ENCODE measurements at regions not wholly inside any gene's neighbourhood (a gene's known extent, or its start where the extent isn't known, plus 50 kb on each side); places are given as distances from the start of the nearest gene placed in this dataset.

GRCh38 chr2:122237450-122237849 lies 482.0 kb downstream of the TSN start:
- H3K36me3 ChIP-seq (ENCODE audit: control insufficient read depth, insufficient read depth, low read length, severe bottlenecking), result no peaks in the 10 kb centered on the region
- H3K4me1 ChIP-seq (ENCODE audit: control insufficient read depth, insufficient read depth, low read length), result no peaks in the 10 kb centered on the region
- H3K4me3 ChIP-seq (ENCODE audit: low read length), result no peak overlapping the region
- DNase-seq (ENCODE audit: low read depth), result no peak
- H3K27me3 ChIP-seq (replicated peaks; ENCODE audit: control insufficient read depth, insufficient read depth, low read length), result peaks cover 30% of the 10 kb centered on the region
- H3K9ac ChIP-seq (ENCODE audit: low read length), result no peak overlapping the region
- peaks cover 9% of the 10 kb centered on the region for H3K9me3 ChIP-seq (ENCODE audit: control insufficient read depth, low read length)

GRCh38 chr2:122238006-122238559 lies 482.6 kb downstream of the TSN start:
- no peak overlapping the region for H3K4me3 ChIP-seq (ENCODE audit: low read length)
- DNase-seq (ENCODE audit: low read depth), result no peak
- no peak overlapping the region for H3K9ac ChIP-seq (ENCODE audit: low read length)
- no peaks in the 10 kb centered on the region for H3K4me1 ChIP-seq (ENCODE audit: control insufficient read depth, insufficient read depth, low read length)
- H3K9me3 ChIP-seq (ENCODE audit: control insufficient read depth, low read length), result peaks cover 9% of the 10 kb centered on the region
- H3K36me3 ChIP-seq (ENCODE audit: control insufficient read depth, insufficient read depth, low read length, severe bottlenecking), result no peaks in the 10 kb centered on the region
- peaks cover 31% of the 10 kb centered on the region for H3K27me3 ChIP-seq (replicated peaks; ENCODE audit: control insufficient read depth, insufficient read depth, low read length)

- Histone ChIP-seq H3K9ac (ENCODE audit: low read length) (no peak overlapping the region), H3K27me3 (replicated peaks; ENCODE audit: control insufficient read depth, insufficient read depth, low read length) (peaks cover 41% of the 10 kb centered on the region), H3K4me3 (ENCODE audit: low read length) (no peak overlapping the region), H3K4me1 (ENCODE audit: control insufficient read depth, insufficient read depth, low read length) (no peaks in the 10 kb centered on the region), H3K36me3 (ENCODE audit: control insufficient read depth, insufficient read depth, low read length, severe bottlenecking) (no peaks in the 10 kb centered on the region), H3K9me3 (ENCODE audit: control insufficient read depth, low read length) (peaks cover 9% of the 10 kb centered on the region)
- DNase-seq (ENCODE audit: low read depth), result no peak
Observed at GRCh38 chr2:122239440-122239839, 484.0 kb downstream of the TSN start.

GRCh38 chr2:122244598-122245229 lies 489.3 kb downstream of the TSN start:
- DNase-seq (ENCODE audit: low read depth), result no peak
- Histone ChIP-seq H3K9me3 (ENCODE audit: control insufficient read depth, low read length) (peaks cover under 1% of the 10 kb centered on the region), H3K9ac (ENCODE audit: low read length) (no peak overlapping the region), H3K27me3 (replicated peaks; ENCODE audit: control insufficient read depth, insufficient read depth, low read length) (peaks cover 30% of the 10 kb centered on the region), H3K36me3 (ENCODE audit: control insufficient read depth, insufficient read depth, low read length, severe bottlenecking) (no peaks in the 10 kb centered on the region), H3K4me1 (ENCODE audit: control insufficient read depth, insufficient read depth, low read length) (no peaks in the 10 kb centered on the region), H3K4me3 (ENCODE audit: low read length) (no peak overlapping the region)

GRCh38 chr2:122249673-122250072 lies 494.2 kb downstream of the TSN start:
- DNase-seq (ENCODE audit: low read depth), result no peak
- Histone ChIP-seq H3K4me3 (ENCODE audit: low read length) (no peak overlapping the region), H3K9ac (ENCODE audit: low read length) (no peak overlapping the region), H3K27me3 (replicated peaks; ENCODE audit: control insufficient read depth, insufficient read depth, low read length) (peaks cover under 1% of the 10 kb centered on the region), H3K9me3 (ENCODE audit: control insufficient read depth, low read length) (peaks cover 6% of the 10 kb centered on the region), H3K4me1 (ENCODE audit: control insufficient read depth, insufficient read depth, low read length) (no peaks in the 10 kb centered on the region), H3K36me3 (ENCODE audit: control insufficient read depth, insufficient read depth, low read length, severe bottlenecking) (no peaks in the 10 kb centered on the region)

GRCh38 chr2:122251158-122251557 lies 495.7 kb downstream of the TSN start:
- no peak overlapping the region for H3K9ac ChIP-seq (ENCODE audit: low read length)
- DNase-seq (ENCODE audit: low read depth), result no peak

GRCh38 chr2:122251566-122251965 lies 496.1 kb downstream of the TSN start:
- DNase-seq (ENCODE audit: low read depth), result no peak
- Histone ChIP-seq H3K27me3 (replicated peaks; ENCODE audit: control insufficient read depth, insufficient read depth, low read length) (no peaks in the 10 kb centered on the region), H3K9me3 (ENCODE audit: control insufficient read depth, low read length) (peaks cover 6% of the 10 kb centered on the region), H3K36me3 (ENCODE audit: control insufficient read depth, insufficient read depth, low read length, severe bottlenecking) (no peaks in the 10 kb centered on the region), H3K9ac (ENCODE audit: low read length) (no peak overlapping the region), H3K4me3 (ENCODE audit: low read length) (no peak overlapping the region), H3K4me1 (ENCODE audit: control insufficient read depth, insufficient read depth, low read length) (no peaks in the 10 kb centered on the region)

More at GRCh38 chr2:122251158-122251557, 495.7 kb downstream of the TSN start:
- H3K9me3 ChIP-seq (ENCODE audit: control insufficient read depth, low read length), result peaks cover 6% of the 10 kb centered on the region
- no peaks in the 10 kb centered on the region for H3K27me3 ChIP-seq (replicated peaks; ENCODE audit: control insufficient read depth, insufficient read depth, low read length)
- no peaks in the 10 kb centered on the region for H3K36me3 ChIP-seq (ENCODE audit: control insufficient read depth, insufficient read depth, low read length, severe bottlenecking)
- no peak overlapping the region for H3K4me3 ChIP-seq (ENCODE audit: low read length)
- H3K4me1 ChIP-seq (ENCODE audit: control insufficient read depth, insufficient read depth, low read length), result no peaks in the 10 kb centered on the region

GRCh38 chr2:122255924-122256323 lies 500.5 kb downstream of the TSN start:
- Histone ChIP-seq H3K36me3 (ENCODE audit: control insufficient read depth, insufficient read depth, low read length, severe bottlenecking) (no peaks in the 10 kb centered on the region), H3K4me3 (ENCODE audit: low read length) (no peak overlapping the region), H3K9ac (ENCODE audit: low read length) (no peak overlapping the region), H3K9me3 (ENCODE audit: control insufficient read depth, low read length) (no peaks in the 10 kb centered on the region), H3K4me1 (ENCODE audit: control insufficient read depth, insufficient read depth, low read length) (no peaks in the 10 kb centered on the region), H3K27me3 (replicated peaks; ENCODE audit: control insufficient read depth, insufficient read depth, low read length) (no peaks in the 10 kb centered on the region)
- no peak for DNase-seq (ENCODE audit: low read depth)

GRCh38 chr2:122261911-122262310 lies 506.5 kb downstream of the TSN start:
- H3K9ac ChIP-seq (ENCODE audit: low read length), result no peak overlapping the region
- H3K4me3 ChIP-seq (ENCODE audit: low read length), result no peak overlapping the region
- no peaks in the 10 kb centered on the region for H3K9me3 ChIP-seq (ENCODE audit: control insufficient read depth, low read length)
- no peaks in the 10 kb centered on the region for H3K27me3 ChIP-seq (replicated peaks; ENCODE audit: control insufficient read depth, insufficient read depth, low read length)
- no peaks in the 10 kb centered on the region for H3K36me3 ChIP-seq (ENCODE audit: control insufficient read depth, insufficient read depth, low read length, severe bottlenecking)
- no peak for DNase-seq (ENCODE audit: low read depth)
- H3K4me1 ChIP-seq (ENCODE audit: control insufficient read depth, insufficient read depth, low read length), result no peaks in the 10 kb centered on the region

GRCh38 chr2:122263746-122264145 lies 508.3 kb downstream of the TSN start:
- no peaks in the 10 kb centered on the region for H3K4me1 ChIP-seq (ENCODE audit: control insufficient read depth, insufficient read depth, low read length)
- H3K4me3 ChIP-seq (ENCODE audit: low read length), result no peak overlapping the region
- no peaks in the 10 kb centered on the region for H3K9me3 ChIP-seq (ENCODE audit: control insufficient read depth, low read length)
- H3K36me3 ChIP-seq (ENCODE audit: control insufficient read depth, insufficient read depth, low read length, severe bottlenecking), result no peaks in the 10 kb centered on the region
- H3K9ac ChIP-seq (ENCODE audit: low read length), result no peak overlapping the region
- DNase-seq (ENCODE audit: low read depth), result no peak
- H3K27me3 ChIP-seq (replicated peaks; ENCODE audit: control insufficient read depth, insufficient read depth, low read length), result no peaks in the 10 kb centered on the region

- Histone ChIP-seq H3K9ac (ENCODE audit: low read length) (no peak overlapping the region), H3K4me1 (ENCODE audit: control insufficient read depth, insufficient read depth, low read length) (no peaks in the 10 kb centered on the region), H3K36me3 (ENCODE audit: control insufficient read depth, insufficient read depth, low read length, severe bottlenecking) (no peaks in the 10 kb centered on the region), H3K4me3 (ENCODE audit: low read length) (no peak overlapping the region), H3K27me3 (replicated peaks; ENCODE audit: control insufficient read depth, insufficient read depth, low read length) (no peaks in the 10 kb centered on the region), H3K9me3 (ENCODE audit: control insufficient read depth, low read length) (no peaks in the 10 kb centered on the region)
- DNase-seq (ENCODE audit: low read depth), result peak; percentile 0
Observed at GRCh38 chr2:122266636-122267035, 511.2 kb downstream of the TSN start.

- Histone ChIP-seq H3K27me3 (replicated peaks; ENCODE audit: control insufficient read depth, insufficient read depth, low read length) (no peaks in the 10 kb centered on the region), H3K9me3 (ENCODE audit: control insufficient read depth, low read length) (no peaks in the 10 kb centered on the region), H3K9ac (ENCODE audit: low read length) (no peak overlapping the region), H3K4me1 (ENCODE audit: control insufficient read depth, insufficient read depth, low read length) (no peaks in the 10 kb centered on the region), H3K4me3 (ENCODE audit: low read length) (no peak overlapping the region), H3K36me3 (ENCODE audit: control insufficient read depth, insufficient read depth, low read length, severe bottlenecking) (no peaks in the 10 kb centered on the region)
- no peak for DNase-seq (ENCODE audit: low read depth)
Observed at GRCh38 chr2:122267947-122268346, 512.5 kb downstream of the TSN start.
